Mesenchymal stem cell (in vitro differentiated cells and primary cell): ENCODE measurements at regions not wholly inside any gene's neighbourhood (a gene's known extent, or its start where the extent isn't known, plus 50 kb on each side); places are given as distances from the start of the nearest gene placed in this dataset.
A peak's percentile ranks its signal among the peaks of the same experiment; 100 is the strongest.

Experiments
- DNase-seq: peaks from one replicate; pipeline ENCODE4 v3.0.0-alpha.2; 2013
- H2AFZ ChIP-seq: one replicate; pipeline ENCODE4 v1.6.1; 2013; ENCODE audit warnings: low read depth, mild to moderate bottlenecking, control low read depth, inconsistent platforms, low read length, moderate library complexity
- H2AK5ac ChIP-seq: 2 replicates; pipeline ENCODE4 v1.6.1; 2013; ENCODE audit warnings: low read length, moderate library complexity, mild to moderate bottlenecking, inconsistent platforms; ENCODE audit not compliant: severe bottlenecking
- H2BK120ac ChIP-seq: one replicate; pipeline ENCODE4 v1.6.1; 2013; ENCODE audit warnings: low read depth, mild to moderate bottlenecking, inconsistent platforms, low read length, moderate library complexity
- H2BK12ac ChIP-seq, 2 experiments: one replicate each; pipeline ENCODE4 v1.6.1; 2013; ENCODE audit warnings: inconsistent platforms in 2 of 2, low read length in 2 of 2, mild to moderate bottlenecking in 2 of 2, moderate library complexity in 2 of 2, control low read depth in 1 of 2
- H2BK15ac ChIP-seq: one replicate; pipeline ENCODE4 v1.6.1; 2013; ENCODE audit warnings: mild to moderate bottlenecking, low read depth, inconsistent platforms; ENCODE audit not compliant: poor library complexity, severe bottlenecking
- H2BK5ac ChIP-seq: 2 replicates; pipeline ENCODE4 v1.6.1; 2013; ENCODE audit warnings: low read depth, mild to moderate bottlenecking, low read length, control low read depth, inconsistent platforms; ENCODE audit not compliant: poor library complexity, severe bottlenecking
- H3K14ac ChIP-seq, 2 experiments: one replicate each; pipeline ENCODE4 v1.6.1; 2013; ENCODE audit warnings: inconsistent platforms in 2 of 2, low read length in 2 of 2, control low read depth in 1 of 2, mild to moderate bottlenecking in 1 of 2, moderate library complexity in 1 of 2
- H3K18ac ChIP-seq, 2 experiments: one replicate each; pipeline ENCODE4 v1.6.1; 2013; ENCODE audit warnings: inconsistent platforms in 2 of 2, low read length in 2 of 2, control low read depth in 1 of 2, low read depth in 1 of 2, mild to moderate bottlenecking in 1 of 2
- H3K23ac ChIP-seq, 2 experiments: one replicate each; pipeline ENCODE4 v1.6.1; 2013; ENCODE audit warnings: inconsistent platforms in 2 of 2, low read length in 2 of 2, mild to moderate bottlenecking in 2 of 2, moderate library complexity in 2 of 2, control low read depth in 1 of 2
- H3K27ac ChIP-seq: 2 replicates; pipeline ENCODE4 v1.5.1; 2013; ENCODE audit warnings: mild to moderate bottlenecking, moderate library complexity, low read length, control low read depth, inconsistent platforms; ENCODE audit not compliant: poor library complexity, severe bottlenecking
- H3K27me3 ChIP-seq, 2 experiments: 2 replicates each; pipeline versions ENCODE4 v1.6.1 to v1.7.0; 2013; ENCODE audit warnings: low read length in 2 of 2, mild to moderate bottlenecking in 2 of 2, moderate library complexity in 2 of 2, control low read depth in 1 of 2, inconsistent platforms in 1 of 2; ENCODE audit not compliant: control insufficient read depth in 1 of 2, insufficient read depth in 1 of 2
- H3K36me3 ChIP-seq, 2 experiments: 2 replicates each; pipeline versions ENCODE4 v1.6.1 to v1.7.0; 2013; ENCODE audit warnings: low read length in 2 of 2, control low read depth in 1 of 2, inconsistent platforms in 1 of 2, low read depth in 1 of 2, mild to moderate bottlenecking in 1 of 2; ENCODE audit not compliant: insufficient read depth in 2 of 2, control insufficient read depth in 1 of 2
- H3K4ac ChIP-seq, 2 experiments: one replicate each; pipeline ENCODE4 v1.6.1; 2013; ENCODE audit warnings: inconsistent platforms in 2 of 2, low read length in 2 of 2, mild to moderate bottlenecking in 2 of 2, moderate library complexity in 2 of 2, control low read depth in 1 of 2, low read depth in 1 of 2
- H3K4me1 ChIP-seq: 2 replicates; pipeline ENCODE4 v1.6.1; 2013; ENCODE audit warnings: low read depth, low read length, control low read depth; ENCODE audit not compliant: control insufficient read depth, insufficient read depth
- H3K4me2 ChIP-seq: 2 replicates; pipeline ENCODE4 v1.6.1; 2013; ENCODE audit warnings: low read length, mild to moderate bottlenecking, inconsistent platforms; ENCODE audit not compliant: poor library complexity, severe bottlenecking
- H3K4me3 ChIP-seq, 2 experiments: 2 replicates each; pipeline versions ENCODE4 v1.5.1 to v1.7.0; 2013; ENCODE audit warnings: low read length in 2 of 2, mild to moderate bottlenecking in 2 of 2, control low read depth in 1 of 2, low read depth in 1 of 2; ENCODE audit not compliant: insufficient read depth in 1 of 2
- H3K79me1 ChIP-seq: replicated peaks from 2 replicates; pipeline ENCODE4 v1.6.1; 2013; ENCODE audit warnings: mild to moderate bottlenecking, control low read depth, low read length, inconsistent platforms; ENCODE audit not compliant: poor library complexity, severe bottlenecking
- H3K9ac ChIP-seq: 2 replicates; pipeline ENCODE4 v1.7.0; 2013; ENCODE audit warnings: mild to moderate bottlenecking, low read length, moderate library complexity
- H3K9me3 ChIP-seq: 2 replicates; pipeline ENCODE4 v1.7.0; 2013; ENCODE audit warnings: mild to moderate bottlenecking, low read length; ENCODE audit not compliant: control insufficient read depth
- H4K8ac ChIP-seq: one replicate; pipeline ENCODE4 v1.6.1; 2013; ENCODE audit warnings: inconsistent platforms, mild to moderate bottlenecking, low read length, moderate library complexity
- H4K91ac ChIP-seq: one replicate; pipeline ENCODE4 v1.6.1; 2013; ENCODE audit warnings: mild to moderate bottlenecking, low read length, inconsistent platforms
- WGBS: methylation state at CpG from one replicate; pipeline ENCODE4 v1.1.7; 2013; ENCODE audit warnings: mixed read lengths; 5-methylcytosine and 5-hydroxymethylcytosine counted together

GRCh38 chr10:31604096-31604495 lies 285.1 kb downstream of the ZEB1 start:
- peaks cover 0 to 10% of the 10 kb centered on the region in 2 experiments for H3K27me3 ChIP-seq
- H2AFZ ChIP-seq: peak overlapping the region; percentile 84
- no peaks in the 10 kb centered on the region for H3K79me1 ChIP-seq
- peak overlapping the region; percentile 67 for H3K4me2 ChIP-seq
- H3K14ac ChIP-seq: no peak overlapping the region
- peak overlapping the region; percentile 34 to 81 for H2BK12ac ChIP-seq
- H3K9me3 ChIP-seq: no peaks in the 10 kb centered on the region
- 86% methylated on average over 12 of the region's 12 CpGs for WGBS
- H3K4me1 ChIP-seq: peaks cover 11% of the 10 kb centered on the region
- no peak overlapping the region for H2BK5ac ChIP-seq
- H2BK15ac ChIP-seq: no peak overlapping the region
- H3K9ac ChIP-seq: peak overlapping the region; percentile 70
- no peak for DNase-seq
- no peak overlapping the region for H3K27ac ChIP-seq
- H4K91ac ChIP-seq: no peak overlapping the region
- H3K18ac ChIP-seq: peak overlapping the region; percentile 34 to 80
- no peak overlapping the region for H2AK5ac ChIP-seq
- no peak overlapping the region for H4K8ac ChIP-seq
- no peak overlapping the region for H2BK120ac ChIP-seq
- no peaks in the 10 kb centered on the region for H3K36me3 ChIP-seq
- H3K4ac ChIP-seq: no peak overlapping the region
- H3K4me3 ChIP-seq: peak overlapping the region; percentile 76 to 83
- no peak overlapping the region for H3K23ac ChIP-seq

- H3K27me3 ChIP-seq: peaks cover 0 to 11% of the 10 kb centered on the region in 2 experiments
- peak overlapping the region; percentile 84 for H2AFZ ChIP-seq
- 7% methylated on average over 58 of the region's 68 CpGs for WGBS
Measured at GRCh38 chr10:31603235-31604087, 284.4 kb downstream of the ZEB1 start.

DNA sequence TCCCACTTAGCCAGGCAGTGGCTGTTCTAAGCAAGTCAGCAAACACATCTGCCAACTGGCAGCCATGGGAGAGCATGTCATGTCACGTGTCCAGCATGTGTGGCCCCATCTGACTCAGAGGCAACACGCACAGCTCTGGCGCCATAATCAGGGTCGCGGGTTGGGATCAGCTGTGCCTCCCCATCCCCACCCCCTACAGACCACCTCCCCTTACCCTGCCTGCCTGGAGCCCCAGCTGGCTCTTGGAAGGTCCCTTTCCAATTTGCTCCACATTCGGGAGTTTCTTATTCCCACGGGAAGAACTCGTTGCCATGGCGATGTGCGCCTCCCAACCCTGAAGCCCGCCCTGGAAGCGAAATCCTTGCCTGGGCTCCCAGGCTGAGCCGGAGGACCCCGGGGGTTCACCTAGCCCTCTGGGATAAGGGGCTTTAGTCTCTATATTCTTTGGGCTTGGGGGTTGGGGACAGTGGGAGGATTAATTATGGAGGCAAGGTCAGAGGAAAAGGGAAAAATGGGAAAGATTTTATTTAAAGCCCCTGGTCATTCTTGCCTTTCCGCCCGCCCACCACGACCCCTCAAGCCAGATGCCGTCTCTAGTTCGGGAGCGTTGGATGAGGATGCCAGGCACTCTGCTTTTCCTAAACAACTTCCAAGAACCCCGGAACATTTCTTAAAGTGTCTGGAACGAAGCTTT lies 283.7 kb downstream of the ZEB1 start:
- Histone ChIP-seq H3K27ac (no peak overlapping the region), H3K4me1 (peaks cover 11% of the 10 kb centered on the region), H3K4ac (peak overlapping the region; percentile 2 to 32), H3K9ac (peak overlapping the region; percentile 98), H2BK12ac (peak overlapping the region; percentile 3 to 85), H3K36me3 (no peaks in the 10 kb centered on the region), H2AFZ (peak overlapping the region; percentile 30), H2BK5ac (no peak overlapping the region), H2AK5ac (no peak overlapping the region), H3K4me2 (peak overlapping the region; percentile 92), H3K18ac (peak overlapping the region; percentile 65 to 95), H4K91ac (peak overlapping the region; percentile 67), H3K23ac (peak overlapping the region in 1 of 2 experiments; percentile 47), H3K4me3 (peak overlapping the region; percentile 76 to 83), H4K8ac (peak overlapping the region; percentile 83), H3K9me3 (no peaks in the 10 kb centered on the region), H2BK120ac (peak overlapping the region; percentile 69), H3K79me1 (no peaks in the 10 kb centered on the region), H3K14ac (peak overlapping the region in 1 of 2 experiments; percentile 53), H3K27me3 (peaks cover 0 to 11% of the 10 kb centered on the region in 2 experiments), H2BK15ac (peak overlapping the region; percentile 98)
- 14% methylated on average over 22 of the region's 22 CpGs for WGBS
- DNase-seq: peak; percentile 75

More at GRCh38 chr10:31603235-31604087, 284.4 kb downstream of the ZEB1 start:
- peak overlapping the region; percentile 98 for H2BK15ac ChIP-seq
- H2BK5ac ChIP-seq: no peak overlapping the region
- peak overlapping the region in 1 of 2 experiments; percentile 18 for H3K23ac ChIP-seq
- peak overlapping the region; percentile 98 for H3K9ac ChIP-seq
- no peak overlapping the region for H3K27ac ChIP-seq
- peak overlapping the region; percentile 76 to 83 for H3K4me3 ChIP-seq
- peaks cover 11% of the 10 kb centered on the region for H3K4me1 ChIP-seq
- H3K4me2 ChIP-seq: peak overlapping the region; percentile 92
- peak overlapping the region; percentile 34 to 85 for H2BK12ac ChIP-seq
- no peak overlapping the region for H2AK5ac ChIP-seq
- no peaks in the 10 kb centered on the region for H3K9me3 ChIP-seq
- H2BK120ac ChIP-seq: peak overlapping the region; percentile 77
- DNase-seq: peak; percentile 89
- H3K14ac ChIP-seq: peak overlapping the region in 1 of 2 experiments; percentile 80
- no peaks in the 10 kb centered on the region for H3K79me1 ChIP-seq
- H4K91ac ChIP-seq: peak overlapping the region; percentile 64
- H3K36me3 ChIP-seq: no peaks in the 10 kb centered on the region
- peak overlapping the region; percentile 2 to 32 for H3K4ac ChIP-seq
- H3K18ac ChIP-seq: peak overlapping the region; percentile 65 to 95
- H4K8ac ChIP-seq: peak overlapping the region; percentile 83

GRCh38 chr10:31601136-31601535 lies 282.1 kb downstream of the ZEB1 start:
- H3K9me3 ChIP-seq: no peaks in the 10 kb centered on the region
- peaks cover 11% of the 10 kb centered on the region for H3K4me1 ChIP-seq
- H3K4ac ChIP-seq: no peak overlapping the region
- H3K18ac ChIP-seq: no peak overlapping the region
- H2BK15ac ChIP-seq: no peak overlapping the region
- peaks cover 0 to 14% of the 10 kb centered on the region in 2 experiments for H3K27me3 ChIP-seq
- WGBS: over 99% methylated on average over 3 of the region's 3 CpGs
- no peaks in the 10 kb centered on the region for H3K79me1 ChIP-seq
- no peak for DNase-seq
- no peak overlapping the region for H3K23ac ChIP-seq
- H3K27ac ChIP-seq: no peak overlapping the region
- H2BK5ac ChIP-seq: no peak overlapping the region
- H2BK120ac ChIP-seq: no peak overlapping the region
- H3K4me3 ChIP-seq: no peak overlapping the region
- no peak overlapping the region for H3K14ac ChIP-seq
- H2BK12ac ChIP-seq: no peak overlapping the region
- no peaks in the 10 kb centered on the region for H3K36me3 ChIP-seq
- no peak overlapping the region for H2AFZ ChIP-seq
- no peak overlapping the region for H3K9ac ChIP-seq
- H4K8ac ChIP-seq: no peak overlapping the region
- H2AK5ac ChIP-seq: no peak overlapping the region
- H4K91ac ChIP-seq: no peak overlapping the region
- no peak overlapping the region for H3K4me2 ChIP-seq
